Nephron progenitor cell (in vitro differentiated cells): ENCODE measurements at regions not wholly inside any gene's neighbourhood (a gene's known extent, or its start where the extent isn't known, plus 50 kb on each side); places are given as distances from the start of the nearest gene placed in this dataset.

Experiments used
- DNase-seq: peaks from one replicate; pipeline ENCODE4 v3.0.0; 2021
- H3K27ac Mint-ChIP-seq: 2 replicates; pipeline ENCODE4 v1.8.0; 2021; ENCODE audit warnings: mild to moderate bottlenecking, moderate library complexity, mixed read lengths
- H3K27me3 Mint-ChIP-seq: 2 replicates; pipeline ENCODE4 v1.8.0; 2021; ENCODE audit warnings: mild to moderate bottlenecking, low read depth, mixed read lengths; ENCODE audit not compliant: poor library complexity
- H3K36me3 Mint-ChIP-seq: 2 replicates; pipeline ENCODE4 v1.8.0; 2021; ENCODE audit warnings: low read depth, mixed read lengths
- H3K4me1 Mint-ChIP-seq: 2 replicates; pipeline ENCODE4 v1.8.0; 2021; ENCODE audit warnings: mixed read lengths
- H3K4me3 Mint-ChIP-seq: 2 replicates; pipeline ENCODE4 v1.8.0; 2021; ENCODE audit warnings: mild to moderate bottlenecking, moderate library complexity, mixed read lengths
- H3K9me3 Mint-ChIP-seq: 2 replicates; pipeline ENCODE4 v1.8.0; 2021; ENCODE audit warnings: mild to moderate bottlenecking, moderate library complexity, mixed read lengths
- CTCF ChIP-seq: fragments of 200-600 bp; sonication (generic); IDR thresholded peaks from 2 replicates; pipeline ENCODE4 v1.5.0; 2021; ENCODE audit warnings: antibody characterized with exemption

- TF ChIP-seq CTCF, result no peak
- peaks cover 100% of the 10 kb centered on the region for H3K9me3 Mint-ChIP-seq
- no peak for DNase-seq
- H3K36me3 Mint-ChIP-seq, result peaks cover 4% of the 10 kb centered on the region
- H3K4me3 Mint-ChIP-seq, result no peak overlapping the region
- peaks cover 5% of the 10 kb centered on the region for H3K27me3 Mint-ChIP-seq
- no peaks in the 10 kb centered on the region for H3K4me1 Mint-ChIP-seq
- H3K27ac Mint-ChIP-seq, result no peak overlapping the region
These were observed 274.1 kb downstream of the ALG10 start for GRCh38 chr12:34296143-34297041.

GRCh38 chr12:34297126-34297789, 275.0 kb downstream of the ALG10 start:
- no peak overlapping the region for H3K27ac Mint-ChIP-seq
- DNase-seq, result no peak
- no peaks in the 10 kb centered on the region for H3K4me1 Mint-ChIP-seq
- H3K36me3 Mint-ChIP-seq, result peaks cover 4% of the 10 kb centered on the region
- H3K9me3 Mint-ChIP-seq, result peaks cover 100% of the 10 kb centered on the region
- TF ChIP-seq CTCF, result no peak
- peaks cover 5% of the 10 kb centered on the region for H3K27me3 Mint-ChIP-seq
- H3K4me3 Mint-ChIP-seq, result no peak overlapping the region

GRCh38 chr12:34297790-34298164, 275.5 kb downstream of the ALG10 start:
- H3K27ac Mint-ChIP-seq, result no peak overlapping the region
- TF ChIP-seq CTCF, result no peak
- H3K9me3 Mint-ChIP-seq, result peaks cover 100% of the 10 kb centered on the region
- no peak overlapping the region for H3K4me3 Mint-ChIP-seq
- H3K4me1 Mint-ChIP-seq, result no peaks in the 10 kb centered on the region
- H3K36me3 Mint-ChIP-seq, result peaks cover 4% of the 10 kb centered on the region
- H3K27me3 Mint-ChIP-seq, result peaks cover 4% of the 10 kb centered on the region
- no peak for DNase-seq

- Mint-ChIP-seq H3K36me3 (peaks cover 2% of the 10 kb centered on the region), H3K27ac (no peak overlapping the region), H3K27me3 (peaks cover 2% of the 10 kb centered on the region), H3K9me3 (peaks cover 100% of the 10 kb centered on the region), H3K4me1 (no peaks in the 10 kb centered on the region), H3K4me3 (no peak overlapping the region)
- DNase-seq, result no peak
- no peak for TF ChIP-seq CTCF
These were observed 276.1 kb downstream of the ALG10 start for GRCh38 chr12:34298176-34298970.

- H3K9me3 Mint-ChIP-seq, result peaks cover 100% of the 10 kb centered on the region
- TF ChIP-seq CTCF, result no peak
These were observed 276.9 kb downstream of the ALG10 start for GRCh38 chr12:34298971-34299801.

More at GRCh38 chr12:34298971-34299801, 276.9 kb downstream of the ALG10 start:
- no peaks in the 10 kb centered on the region for H3K4me1 Mint-ChIP-seq
- DNase-seq, result no peak
- peaks cover 2% of the 10 kb centered on the region for H3K27me3 Mint-ChIP-seq
- H3K27ac Mint-ChIP-seq, result no peak overlapping the region
- H3K4me3 Mint-ChIP-seq, result no peak overlapping the region
- peaks cover 4% of the 10 kb centered on the region for H3K36me3 Mint-ChIP-seq
